ENCODE measurements at regions not wholly inside any gene's neighbourhood (a gene's known extent, or its start where the extent isn't known, plus 50 kb on each side); places are given as distances from the start of the nearest gene placed in this dataset.
A peak's percentile ranks its signal among the peaks of the same experiment; 100 is the strongest.
"Not testable (repeated sequence)": the region's sequence is repeated elsewhere in the genome, so short reads cannot be mapped to it uniquely, and the experiment has no call there.

DNA sequence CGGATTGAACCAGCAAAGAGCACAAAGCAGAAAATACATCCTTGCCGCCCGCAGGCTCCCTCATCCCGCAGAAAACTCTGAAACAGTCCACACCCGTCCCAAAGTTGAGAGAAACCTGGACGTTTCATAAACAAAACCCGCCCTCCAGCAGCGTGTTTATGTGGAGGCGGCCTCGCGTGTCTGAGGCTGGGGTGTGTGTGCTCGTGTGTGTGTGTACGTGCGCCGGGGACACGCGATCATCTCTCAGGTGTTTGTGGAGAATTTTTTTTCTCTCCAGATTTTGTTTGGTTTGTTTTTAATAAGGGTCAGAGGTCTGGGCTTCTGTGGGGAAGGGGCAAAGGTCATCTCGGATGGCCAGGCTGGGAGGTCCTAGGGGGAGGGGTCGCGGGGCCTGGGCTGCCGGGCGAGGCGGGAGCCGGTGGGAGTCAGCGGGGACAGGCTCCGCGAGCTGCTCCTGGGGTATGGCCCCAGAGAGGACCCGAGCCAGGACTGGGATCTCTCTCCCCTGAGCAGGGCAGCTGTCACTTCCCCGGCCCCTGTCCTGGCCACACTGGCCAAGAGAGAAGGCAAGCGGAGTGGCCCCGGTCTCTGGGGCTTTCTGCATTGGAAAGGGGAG lies 206.4 kb downstream of the C9orf50 start:
- DNase-seq (ENCODE audit: low read depth, low spot score): no peak

DNA sequence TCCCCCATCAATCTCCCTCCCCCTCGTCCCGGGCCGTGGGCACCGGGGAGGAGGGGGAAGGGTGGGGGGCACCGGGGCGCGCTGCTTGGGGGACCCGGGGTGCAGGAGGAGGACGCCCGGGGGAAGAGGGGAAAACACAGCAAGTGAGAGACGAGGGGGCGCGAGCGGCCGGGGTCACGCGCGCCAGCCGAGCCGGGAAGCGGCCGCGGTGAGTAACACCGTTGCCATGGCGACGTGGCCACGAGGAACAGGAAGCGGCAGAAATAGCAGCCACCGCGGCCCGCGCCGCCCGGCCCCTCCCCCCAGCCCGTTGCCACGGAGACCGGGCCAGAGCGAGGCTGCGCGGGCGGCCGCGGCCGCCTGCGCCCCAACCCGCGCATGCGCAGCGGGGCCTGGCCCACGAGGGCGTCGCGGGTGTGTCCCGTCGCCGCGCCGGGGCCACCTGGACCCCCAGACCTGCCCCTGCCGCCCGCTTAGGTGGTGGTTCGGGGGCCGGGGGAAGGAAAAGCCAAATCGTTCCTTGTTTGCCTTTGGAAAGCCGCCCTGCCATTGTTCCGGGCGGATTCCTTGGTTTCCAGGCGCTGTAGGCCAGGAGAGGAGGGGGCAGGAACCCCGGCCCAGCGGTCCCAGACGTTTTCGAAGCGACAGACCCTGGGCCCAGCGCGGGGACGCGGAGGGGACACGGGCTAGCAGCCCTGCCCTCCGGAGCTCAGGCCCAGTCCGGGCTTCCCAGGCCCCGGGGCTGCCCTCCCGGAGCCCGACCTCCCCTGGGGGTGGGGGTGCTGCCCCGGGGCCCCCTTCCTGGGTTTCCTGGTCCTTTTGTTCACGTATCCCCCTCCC lies 207.1 kb downstream of the C9orf50 start:
- DNase-seq (ENCODE audit: low read depth, low spot score): peak; percentile 83

DNA sequence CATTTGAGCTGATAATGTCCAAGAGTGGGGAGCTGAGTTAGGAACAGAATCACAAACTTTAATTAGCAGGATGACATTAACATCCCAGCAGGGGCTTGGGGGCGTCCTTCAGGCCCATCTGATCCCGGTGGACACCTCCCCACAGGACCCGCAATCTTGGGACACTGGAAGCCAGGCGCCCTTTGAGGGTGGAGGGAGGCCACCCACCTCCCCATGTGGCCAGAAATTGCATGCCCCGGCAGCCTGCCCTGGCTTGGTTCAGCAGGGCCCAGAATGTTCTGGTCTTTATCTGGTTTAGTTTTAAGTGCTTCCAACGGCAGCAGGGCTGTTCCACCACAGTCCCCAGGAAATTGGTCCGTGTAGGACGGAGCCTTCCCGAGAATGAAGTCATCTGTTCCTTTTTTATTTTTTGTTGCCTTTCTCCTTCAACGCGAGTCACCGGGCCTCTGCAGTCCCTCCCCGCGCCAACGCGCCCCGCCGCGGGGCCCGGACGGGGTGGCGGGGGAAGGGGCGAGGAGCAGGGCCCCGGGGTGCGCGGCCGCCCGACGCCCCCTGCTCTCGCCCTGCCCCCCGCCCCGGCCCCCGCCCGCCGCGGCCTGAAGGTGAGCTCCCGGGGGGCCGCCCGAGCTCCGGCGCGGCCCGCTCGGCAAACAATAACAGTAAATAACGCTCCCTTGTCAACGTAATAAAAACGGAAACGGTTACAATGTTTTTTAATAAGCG lies 207.9 kb downstream of the C9orf50 start:
- DNase-seq (ENCODE audit: low read depth, low spot score): peak; percentile 40

DNA sequence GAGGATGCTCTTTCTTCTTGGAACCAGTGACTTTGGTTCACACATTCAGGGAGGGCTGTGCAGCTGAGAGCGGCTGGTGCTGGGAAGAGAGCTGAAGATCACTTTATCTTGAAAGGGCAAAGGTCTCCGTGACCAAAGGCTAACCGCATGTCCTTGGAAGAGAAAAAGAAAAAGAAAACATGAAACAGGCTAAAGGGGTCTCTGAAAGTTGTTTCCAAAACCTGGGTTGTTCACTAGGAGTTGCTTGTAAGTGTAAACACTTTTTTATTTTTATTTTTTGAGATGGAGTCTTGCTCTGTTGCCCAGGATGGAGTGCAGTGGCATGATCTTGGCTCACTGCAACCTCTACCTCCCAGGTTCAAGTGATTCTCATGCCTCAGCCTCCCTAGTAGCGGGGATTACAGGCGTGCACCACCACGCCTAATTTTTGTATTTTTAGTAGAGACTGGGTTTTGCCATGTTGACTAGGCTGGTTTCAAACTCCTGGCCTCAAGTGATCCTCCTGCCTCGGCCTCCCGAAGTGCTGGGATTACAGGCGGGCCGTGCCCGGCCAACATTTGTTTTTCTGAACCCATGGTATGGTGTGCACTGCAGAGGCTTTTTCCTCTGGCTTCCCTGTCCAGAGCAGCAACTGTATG lies 208.6 kb downstream of the C9orf50 start:
- DNase-seq (ENCODE audit: low read depth, low spot score): not testable (repeated sequence)

DNA sequence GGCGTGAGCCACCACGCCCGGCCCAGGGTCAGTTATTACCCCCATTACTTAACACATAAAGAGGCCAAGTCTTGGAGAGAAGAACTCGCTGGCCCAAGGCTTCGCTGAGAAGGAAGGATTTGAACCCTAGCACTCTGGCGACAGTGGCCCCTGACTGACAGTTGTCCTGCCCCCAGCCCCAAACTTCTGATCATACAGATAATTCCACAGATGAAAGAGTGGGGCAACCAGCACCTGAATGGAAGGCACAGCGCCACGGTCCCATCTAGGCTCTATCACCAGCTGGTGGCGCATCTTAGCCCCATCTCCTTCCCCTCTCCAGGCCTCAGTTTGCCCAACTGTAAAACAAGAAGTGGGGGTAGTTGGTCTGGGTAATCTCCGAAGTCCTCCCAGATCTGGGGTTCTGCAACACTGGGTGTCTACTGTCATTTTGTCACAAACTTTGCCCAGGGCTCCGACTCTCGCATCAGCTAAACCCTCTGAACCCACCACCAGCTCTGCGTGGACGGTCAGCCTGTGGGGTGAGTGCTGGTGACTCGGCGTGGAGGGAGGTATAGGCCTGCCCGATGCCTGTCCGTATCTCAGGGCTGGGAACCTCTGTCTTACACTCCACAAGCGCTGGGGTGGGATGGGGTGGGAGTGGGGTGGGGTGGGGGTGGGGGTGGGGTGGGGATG lies 209.3 kb downstream of the C9orf50 start:
- no peak for DNase-seq (ENCODE audit: low read depth, low spot score)

DNA sequence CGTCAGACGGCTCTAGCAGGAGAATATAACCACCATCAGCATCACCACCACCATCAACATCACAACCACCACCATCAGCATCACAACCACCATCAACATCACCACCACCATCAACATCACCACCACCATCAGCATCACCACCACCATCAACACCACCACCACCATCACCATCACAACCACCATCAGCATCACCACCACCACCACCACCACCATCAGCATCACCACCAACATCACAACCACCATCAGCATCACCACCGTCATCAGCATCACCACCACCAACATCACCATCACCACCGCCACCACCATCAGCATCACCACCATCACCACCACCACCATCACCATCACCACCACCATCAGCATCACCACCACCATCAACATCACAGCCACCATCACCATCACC lies 210.7 kb downstream of the C9orf50 start:
- DNase-seq (ENCODE audit: low read depth, low spot score): no peak

DNA sequence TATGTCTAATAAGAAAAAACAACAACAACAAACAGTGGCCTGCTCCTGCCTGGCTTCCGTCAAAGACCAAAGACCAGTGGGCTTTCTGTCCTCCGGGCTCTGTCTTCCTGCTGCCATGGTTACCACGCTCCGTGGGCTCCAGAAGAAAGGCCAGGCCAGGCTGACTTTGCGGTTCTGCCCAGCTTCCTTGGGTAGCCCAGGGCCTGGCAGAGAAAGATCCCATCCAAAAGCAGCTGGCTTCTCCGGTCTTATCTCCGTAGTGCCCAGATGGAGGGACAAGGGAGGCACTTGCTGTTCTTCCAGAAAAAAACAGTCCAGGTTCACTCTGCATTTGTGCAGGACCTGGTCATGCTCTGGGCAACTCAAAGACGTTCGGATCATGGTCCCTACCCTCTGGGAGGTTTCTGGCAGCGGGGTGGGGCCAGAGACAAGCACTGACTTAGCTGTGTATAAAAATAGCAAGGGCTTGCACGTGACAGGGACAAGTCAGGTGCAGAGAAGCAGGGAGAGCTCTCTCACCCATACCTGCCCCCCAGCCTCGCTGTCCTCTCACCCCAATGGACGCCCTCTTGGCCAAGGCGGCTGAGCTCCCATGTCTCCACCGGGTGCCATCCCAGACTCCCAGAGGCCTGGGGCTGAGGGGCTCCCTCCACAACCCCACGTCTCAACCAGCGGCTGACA lies 212.2 kb downstream of the C9orf50 start:
- no peak for DNase-seq (ENCODE audit: low read depth, low spot score)

DNA sequence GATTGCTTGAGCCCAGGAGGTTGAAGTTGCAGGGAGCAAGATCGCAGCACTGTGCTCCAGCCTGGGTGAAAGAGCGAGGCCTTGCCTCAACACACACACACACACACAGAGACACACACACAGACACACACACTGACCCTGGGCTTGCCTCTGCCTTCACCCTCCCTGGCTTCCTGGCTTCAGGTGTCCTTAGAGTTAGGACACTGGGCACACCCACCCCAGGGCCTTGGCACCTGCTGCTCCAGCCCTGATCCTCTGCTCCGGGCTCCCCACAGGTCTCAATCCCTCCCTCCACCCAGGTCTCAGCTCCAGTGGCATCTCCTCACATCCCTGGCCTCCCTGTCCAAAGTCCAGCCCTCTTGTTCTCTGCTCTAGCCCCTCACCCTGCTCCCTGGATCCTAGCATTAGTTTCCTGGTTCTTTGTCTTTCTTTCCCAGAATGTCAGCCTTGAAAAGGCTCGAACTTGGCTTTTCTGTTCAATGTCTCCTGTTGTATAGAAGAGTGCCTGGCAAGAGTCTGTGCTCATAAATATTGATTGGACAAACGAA lies 212.9 kb downstream of the C9orf50 start:
- no peak for DNase-seq (ENCODE audit: low read depth, low spot score)

DNA sequence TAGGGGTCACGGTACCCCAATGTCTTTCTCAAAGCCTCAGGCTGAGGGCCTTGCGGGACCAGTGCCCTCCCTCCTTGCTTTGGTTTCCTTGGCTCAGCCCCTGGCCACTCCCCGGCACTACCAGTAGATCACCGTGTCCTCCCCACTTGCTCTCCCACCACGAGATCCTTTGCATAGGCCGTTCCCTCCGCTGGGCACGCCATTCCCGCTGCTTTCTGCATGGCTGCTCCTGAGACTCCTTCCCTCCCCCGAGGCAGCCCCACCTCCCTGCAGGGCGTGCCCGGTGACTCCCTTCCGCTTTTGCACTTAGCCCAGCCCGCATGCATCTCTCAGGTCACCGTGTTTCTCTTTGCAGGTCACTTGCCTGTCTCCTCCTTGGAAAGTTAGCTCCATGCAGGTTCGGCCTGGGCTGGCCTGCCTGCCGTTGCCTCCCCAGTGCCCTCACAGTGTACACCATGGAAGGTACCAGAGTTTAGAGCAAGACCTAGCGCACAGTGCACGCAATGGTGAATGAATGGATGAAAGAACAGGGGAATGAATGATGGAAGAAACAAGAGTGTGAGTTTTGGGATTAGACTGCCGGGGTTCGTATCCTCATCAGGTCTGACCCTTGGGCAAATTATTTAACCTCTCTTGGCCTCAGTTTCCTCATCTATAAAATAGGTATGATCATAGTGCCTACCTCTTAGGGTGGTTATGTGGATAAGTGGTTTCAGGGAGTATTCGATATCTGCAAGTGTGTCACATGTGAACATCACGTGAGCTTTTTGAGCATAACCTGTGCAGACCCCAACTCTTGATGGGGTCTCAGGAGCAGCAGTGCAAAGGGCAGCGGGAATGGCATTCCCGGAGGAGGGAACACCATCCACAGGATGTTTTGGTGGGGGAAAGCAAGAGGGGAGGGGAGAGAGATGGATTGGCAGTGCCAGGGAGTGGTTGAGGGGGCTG lies 214.3 kb downstream of the C9orf50 start:
- DNase-seq (ENCODE audit: low read depth, low spot score): no peak

DNA sequence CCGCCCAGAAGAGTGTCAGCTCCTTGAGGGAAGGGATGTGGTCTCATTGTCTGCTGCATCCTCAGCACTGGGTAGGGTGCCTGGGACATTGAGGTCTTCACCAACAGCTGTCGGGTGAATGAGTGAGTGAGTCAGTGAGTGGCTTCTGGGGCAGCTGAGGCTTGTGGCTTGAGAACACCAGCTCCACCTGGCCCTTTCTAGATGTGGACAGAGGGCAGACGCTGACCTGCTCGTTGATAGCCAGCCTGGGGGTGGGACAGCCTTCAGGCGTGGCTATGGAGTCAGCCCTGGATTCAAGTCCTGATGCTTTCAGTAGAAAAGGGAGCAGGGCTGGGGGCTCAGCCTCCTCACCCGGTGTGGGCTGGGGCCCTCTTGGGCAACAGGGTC lies 215.1 kb downstream of the C9orf50 start:
- no peak for DNase-seq (ENCODE audit: low read depth, low spot score)

DNA sequence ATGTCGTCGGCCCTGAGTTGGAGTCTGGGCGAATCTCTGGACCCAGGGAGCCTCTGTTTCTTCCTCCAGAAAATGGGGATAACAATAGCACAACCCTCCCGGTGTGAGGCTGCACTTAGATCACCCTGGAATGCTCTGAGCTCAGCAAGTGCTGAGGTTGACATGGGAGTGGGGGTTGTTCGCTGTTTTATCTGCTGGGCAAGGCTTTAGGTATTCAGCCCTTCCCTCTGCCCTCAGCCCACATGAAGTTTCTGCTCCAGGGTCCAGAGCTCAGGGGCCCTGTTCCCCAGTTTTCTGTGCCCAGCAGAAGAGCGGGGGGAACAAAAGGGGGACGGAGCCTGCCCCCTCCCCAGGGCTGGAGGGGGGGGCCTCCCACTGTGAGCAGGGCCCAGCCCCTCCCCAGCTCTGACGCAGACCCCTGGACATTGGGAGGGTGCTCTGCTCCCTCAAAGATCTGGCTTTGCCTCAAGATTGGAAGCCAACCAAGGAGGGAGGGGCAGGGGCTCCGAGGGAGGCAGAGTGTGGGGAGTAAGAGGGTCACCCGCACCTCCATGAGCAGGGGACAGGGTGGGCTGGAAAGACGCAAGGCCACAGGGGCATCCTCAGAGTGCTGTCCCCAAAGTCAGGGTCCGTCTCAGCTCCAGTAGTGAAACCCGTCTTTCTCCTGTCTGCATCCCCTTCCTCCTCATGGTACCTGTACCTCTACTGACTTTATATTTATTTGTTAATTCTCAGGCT lies 215.6 kb downstream of the C9orf50 start:
- DNase-seq (ENCODE audit: low read depth, low spot score): no peak

DNA sequence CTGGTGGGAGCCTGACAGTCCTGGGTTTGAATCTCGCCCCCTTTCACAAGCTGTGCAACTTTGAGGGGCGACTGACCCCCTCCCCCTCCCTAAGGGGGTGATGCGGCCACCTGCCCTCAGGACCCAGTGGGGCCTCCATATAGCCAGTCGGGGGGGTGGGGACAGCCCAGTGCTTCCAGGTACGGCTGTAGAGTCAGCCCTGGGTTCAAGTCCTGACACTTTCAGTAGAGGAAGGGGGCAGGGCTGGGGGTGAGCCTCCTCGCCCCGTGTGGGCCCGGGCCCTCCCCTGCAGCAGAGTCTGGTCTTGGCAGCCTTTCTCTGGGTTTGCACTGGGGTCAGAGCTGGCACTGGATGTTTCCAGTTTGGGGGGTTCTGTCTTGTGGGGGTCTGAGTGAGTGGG lies 216.3 kb downstream of the C9orf50 start:
- DNase-seq (ENCODE audit: low read depth, low spot score): no peak

DNA sequence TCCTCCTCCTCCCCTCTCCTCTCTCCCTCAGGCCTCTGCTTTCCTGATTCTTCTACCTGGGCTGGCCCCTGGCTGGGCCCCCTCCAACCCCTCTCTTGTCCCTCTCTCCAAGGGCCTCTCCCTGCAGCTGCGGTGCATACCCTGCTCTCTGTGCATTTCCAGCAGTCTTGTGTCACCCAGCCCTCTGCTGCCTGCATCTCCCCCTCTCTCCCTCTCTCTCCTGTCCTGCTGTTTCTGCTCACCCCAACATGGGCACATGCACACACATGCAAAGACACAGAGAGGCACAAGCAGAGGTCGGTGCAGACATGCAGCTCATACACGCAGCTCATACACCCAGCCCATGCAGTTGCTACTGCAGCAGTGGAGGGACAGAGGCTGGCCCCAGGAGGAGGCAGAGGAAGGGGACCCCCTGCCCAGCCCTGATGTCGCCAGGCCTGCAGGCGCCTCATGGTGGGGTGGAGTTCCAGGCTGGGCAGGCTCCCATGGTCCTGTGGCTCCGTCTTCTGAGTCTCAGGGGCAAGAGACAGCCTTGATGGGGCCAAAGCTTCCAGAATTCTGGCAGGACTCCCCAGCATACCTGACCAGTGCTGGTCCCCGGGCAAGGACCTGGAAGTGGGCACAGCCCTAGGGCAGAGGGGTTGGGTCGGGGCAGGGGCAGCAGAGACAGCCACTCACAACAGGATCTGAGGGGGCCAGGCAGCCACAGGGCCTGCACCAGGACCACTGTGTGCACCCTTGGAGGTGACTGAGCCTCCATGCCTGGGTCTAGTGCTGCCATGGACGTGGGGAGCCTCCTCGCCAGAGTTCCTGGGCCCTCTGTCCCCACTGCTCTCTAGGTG lies 216.9 kb downstream of the C9orf50 start:
- no peak for DNase-seq (ENCODE audit: low read depth, low spot score)

DNA sequence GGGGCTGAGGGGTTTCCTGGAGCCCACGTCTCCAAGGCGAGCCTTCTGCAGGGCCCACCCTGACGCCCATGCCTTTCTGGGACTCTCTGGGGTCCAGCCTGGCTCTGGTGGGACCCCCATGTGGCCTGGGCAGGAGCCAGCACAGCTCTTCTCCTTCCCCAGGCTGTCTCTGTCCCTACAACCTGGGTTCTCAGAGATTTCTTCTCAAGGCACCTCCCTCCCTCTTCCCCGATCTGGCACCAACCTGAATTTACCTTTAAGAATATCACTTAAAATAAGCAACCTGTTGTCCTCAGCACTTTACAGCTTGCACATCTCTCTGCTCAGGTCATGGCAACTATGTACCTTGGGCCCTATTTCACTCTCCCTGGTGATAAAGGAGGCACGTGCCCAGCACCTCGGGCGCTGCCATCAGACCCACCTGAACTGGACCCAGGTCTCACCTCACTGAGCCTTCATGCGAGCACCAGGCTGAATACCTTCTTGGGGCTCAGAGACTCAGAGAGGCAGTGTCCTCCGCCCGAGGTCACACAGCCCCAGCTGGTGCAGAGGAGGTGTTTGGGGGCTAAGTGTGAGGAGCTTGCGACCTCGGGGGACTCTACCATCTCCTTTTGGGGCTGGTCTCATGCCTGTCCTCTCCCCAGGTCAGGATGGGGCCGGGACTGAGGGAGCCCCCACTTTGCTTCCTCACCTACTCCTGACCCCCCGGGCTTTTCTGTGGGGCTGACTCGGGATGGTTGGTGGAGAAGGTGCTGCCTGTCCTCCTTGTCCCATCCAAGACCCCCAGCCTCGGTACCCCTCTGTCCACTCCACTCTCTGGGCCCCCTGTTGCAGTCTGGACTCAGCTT lies 217.7 kb downstream of the C9orf50 start:
- DNase-seq (ENCODE audit: low read depth, low spot score): no peak

DNA sequence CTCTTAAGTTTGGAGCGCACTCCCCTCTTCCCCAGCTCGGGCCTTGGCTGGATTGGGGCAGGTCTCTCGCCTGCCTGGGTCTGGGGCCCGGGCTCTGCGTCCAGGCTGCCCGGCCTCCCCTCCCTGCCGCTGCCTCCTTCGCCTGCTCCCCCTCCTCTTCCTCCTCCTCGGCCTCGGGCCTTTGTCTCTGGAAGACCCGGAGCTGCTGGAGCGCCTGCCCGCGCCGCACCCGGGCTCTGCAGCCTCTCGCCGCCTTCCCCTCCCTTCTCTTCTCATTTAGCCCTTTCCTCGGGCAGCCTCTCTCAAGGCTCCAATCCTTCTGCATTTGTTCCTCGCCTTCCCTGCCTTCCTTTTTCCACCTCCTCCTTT lies 218.5 kb downstream of the C9orf50 start:
- DNase-seq (ENCODE audit: low read depth, low spot score): no peak

DNA sequence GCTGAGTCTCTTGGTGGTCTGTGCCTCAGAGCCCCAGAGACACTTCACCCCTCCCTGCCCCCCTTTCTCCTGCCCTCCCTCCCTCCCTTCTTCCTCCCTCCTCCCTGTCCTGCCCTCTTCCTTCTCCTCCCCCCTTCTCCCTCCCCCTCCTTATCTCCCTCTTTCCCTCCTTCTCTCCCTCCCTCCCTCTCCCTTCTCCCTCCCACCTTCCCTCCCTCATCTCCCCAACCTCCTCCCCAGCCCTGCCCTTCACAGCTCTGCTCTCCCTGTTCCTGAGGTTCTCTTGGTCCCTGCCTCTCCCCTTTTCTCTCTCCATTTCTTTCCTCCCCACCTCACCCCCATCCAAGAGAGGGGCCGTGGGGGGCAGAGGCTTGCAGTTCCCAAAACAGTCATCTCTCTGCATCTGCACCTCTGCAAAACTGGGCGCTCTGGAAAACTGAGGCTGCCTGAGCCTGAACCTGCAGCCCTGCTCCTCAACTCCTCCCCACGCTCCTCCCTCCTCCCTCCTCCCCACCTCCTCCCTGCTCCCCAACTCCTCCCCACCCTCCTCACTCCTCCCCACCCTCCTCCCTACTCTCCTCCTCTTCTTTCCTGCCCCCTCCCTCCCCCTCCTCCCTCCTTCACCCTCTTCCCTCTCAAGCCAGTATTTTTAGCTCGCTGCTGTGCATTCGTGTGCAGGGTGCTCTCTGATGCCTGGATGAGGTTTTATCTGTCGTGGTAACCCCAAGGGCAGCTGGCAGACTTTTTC lies 219.1 kb downstream of the C9orf50 start:
- no peak for DNase-seq (ENCODE audit: low read depth, low spot score)

Measured in pulmonary artery endothelial cell (primary cell).